Stimulated activated CD4-positive, alpha-beta T cell treated with anti-CD3 and anti-CD28 coated beads, TNF-alpha, amount 100 ng/mL, for 24 hours (primary cell): ENCODE measurements at regions not wholly inside any gene's neighbourhood (a gene's known extent, or its start where the extent isn't known, plus 50 kb on each side); places are given as distances from the start of the nearest gene placed in this dataset.
"Not testable (repeated sequence)": the region's sequence is repeated elsewhere in the genome, so short reads cannot be mapped to it uniquely, and the experiment has no call there.

Source experiments
- DNase-seq, 3 experiments: peaks; one replicate each; pipeline ENCODE4 v3.0.0-alpha.2; 2020; ENCODE audit warnings: low read depth in 3 of 3

DNA sequence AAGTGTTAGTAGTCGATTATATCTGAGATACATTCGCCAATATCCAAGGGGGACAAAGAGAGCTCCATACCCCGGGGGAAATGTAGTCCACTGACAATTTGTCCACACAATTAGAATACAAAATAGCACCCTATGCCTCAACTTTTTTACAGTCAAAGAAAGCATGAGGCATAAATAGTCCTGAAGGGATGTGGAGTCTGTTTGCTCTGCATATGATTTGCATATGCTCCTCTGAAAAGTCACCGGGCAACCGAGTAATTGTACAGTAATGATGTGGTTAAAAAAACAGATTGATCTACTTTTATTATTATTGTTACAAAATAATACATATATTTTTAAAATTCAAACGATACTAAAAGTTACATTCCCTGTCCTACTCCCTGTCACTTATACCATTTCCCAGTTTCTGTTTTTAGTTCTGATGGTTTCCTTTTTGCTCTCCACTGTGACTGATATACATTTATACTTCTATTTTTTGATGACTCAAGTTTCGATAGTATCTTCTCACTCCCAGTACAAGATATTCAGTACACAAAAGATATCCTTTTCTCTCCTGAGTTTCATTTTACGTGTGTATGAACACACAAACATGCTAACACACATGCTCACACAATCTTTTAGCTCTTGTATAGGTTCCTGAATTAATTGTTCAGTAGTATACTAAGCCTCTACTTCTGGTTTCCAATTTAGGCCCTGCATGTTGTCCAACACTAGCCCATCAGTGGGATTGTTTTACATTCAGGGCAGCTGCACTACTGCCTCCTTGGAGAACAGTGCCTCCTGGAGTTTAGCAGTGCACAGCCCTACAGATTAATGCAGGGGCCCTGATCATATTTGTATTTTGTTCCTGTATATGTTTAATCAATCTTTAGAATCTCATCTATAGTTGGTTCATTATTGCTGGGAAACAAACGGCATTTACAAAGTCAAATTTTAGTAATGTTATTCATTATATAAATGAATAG is 130.9 kb downstream of the TES start:
- no peak for DNase-seq

GRCh38 chr7:116342125-116342524 is 131.8 kb downstream of the TES start:
- DNase-seq: no peak

DNA sequence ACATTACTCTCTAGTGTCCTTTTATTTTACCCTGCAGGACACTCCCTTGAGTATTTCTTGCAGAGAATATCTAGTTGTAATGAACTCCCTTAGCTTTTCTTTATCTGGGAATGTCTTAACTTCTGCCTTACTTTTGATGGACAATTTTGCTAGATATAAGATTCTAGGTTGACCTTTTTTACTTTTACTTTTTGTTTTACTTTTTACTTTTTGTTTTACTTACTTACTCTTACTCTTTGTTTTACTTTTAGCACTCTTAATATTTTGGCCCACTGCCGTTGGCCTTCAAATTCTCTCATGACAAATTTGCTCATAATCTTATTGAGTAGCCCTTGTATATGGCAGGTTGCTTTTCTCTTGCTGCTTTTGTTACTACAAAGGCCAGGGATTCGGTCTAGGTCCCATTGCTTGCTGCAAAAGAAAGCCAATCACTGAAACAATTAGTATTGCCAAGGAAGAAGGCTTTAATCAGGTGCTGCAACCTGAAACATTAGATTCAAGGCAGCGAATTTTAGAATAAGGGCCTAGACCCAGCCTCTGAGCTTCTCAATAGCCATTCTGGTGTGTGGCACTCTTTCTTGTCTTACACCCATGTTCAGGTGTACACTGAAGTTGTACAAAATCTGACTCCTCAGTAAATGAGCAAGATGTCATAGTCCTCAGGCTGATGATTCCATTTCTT is 137.0 kb downstream of the TES start:
- no peak for DNase-seq

GRCh38 chr7:116348346-116348745 is 138.0 kb downstream of the TES start:
- DNase-seq: no peak

- no peak for DNase-seq
Observed at GRCh38 chr7:116351966-116352365, 141.6 kb downstream of the TES start.

DNA sequence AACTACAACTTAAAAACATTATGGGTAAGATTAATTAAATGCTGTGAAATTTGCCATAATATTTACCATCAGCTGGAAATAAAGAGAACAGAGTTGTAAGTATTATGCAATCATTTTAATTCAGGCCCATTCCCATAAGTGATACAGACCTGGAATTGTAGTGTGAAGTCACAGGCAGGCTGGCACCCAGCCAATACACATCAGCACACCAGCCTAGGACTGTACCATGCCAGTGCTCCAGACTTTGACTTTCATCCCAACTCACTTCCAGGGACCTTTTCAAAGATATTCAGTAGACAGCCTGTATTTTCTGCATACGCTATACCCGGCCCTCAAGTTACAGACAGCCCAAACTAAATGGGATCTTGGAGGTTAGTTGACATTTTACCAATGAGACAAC is 143.3 kb downstream of the TES start:
- DNase-seq: no peak

DNA sequence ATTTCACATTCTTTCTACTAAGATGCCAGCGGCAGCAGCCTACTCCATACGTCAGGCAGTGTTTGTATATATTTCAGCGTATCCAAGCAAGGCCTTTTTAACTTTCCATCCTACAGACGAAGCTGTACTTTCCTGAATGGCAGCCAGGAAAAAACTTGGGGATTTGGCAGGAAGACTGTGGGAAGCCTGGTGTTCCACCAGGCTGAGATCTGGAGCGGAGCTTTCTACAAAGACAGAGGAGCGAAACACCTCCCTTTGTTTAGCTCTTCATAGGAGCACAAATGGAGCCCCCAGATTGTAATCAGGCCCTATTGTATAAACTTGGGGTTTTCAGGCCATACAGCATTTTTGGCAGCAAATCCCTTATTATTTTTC is 143.8 kb downstream of the TES start:
- no peak for DNase-seq

- DNase-seq: no peak
Observed at GRCh38 chr7:116354546-116355423, 144.4 kb downstream of the TES start.

GRCh38 chr7:116355424-116355765 is 144.1 kb upstream of the CAV2 start:
- no peak for DNase-seq

GRCh38 chr7:116356333-116356965 is 143.1 kb upstream of the CAV2 start:
- DNase-seq: no peak

- DNase-seq: no peak
Observed at GRCh38 chr7:116356979-116357378, 142.6 kb upstream of the CAV2 start.

GRCh38 chr7:116357781-116358670 is 141.5 kb upstream of the CAV2 start:
- no peak for DNase-seq

GRCh38 chr7:116361767-116362166 is 137.8 kb upstream of the CAV2 start:
- DNase-seq: no peak

- DNase-seq: no peak
Observed at GRCh38 chr7:116363637-116364432, 135.7 kb upstream of the CAV2 start.

GRCh38 chr7:116364469-116364868 is 135.1 kb upstream of the CAV2 start:
- DNase-seq: no peak

GRCh38 chr7:116365797-116366196 is 133.7 kb upstream of the CAV2 start:
- DNase-seq: no peak

- no peak for DNase-seq
Observed at GRCh38 chr7:116367171-116367813, 132.2 kb upstream of the CAV2 start.

GRCh38 chr7:116368965-116369364 is 130.6 kb upstream of the CAV2 start:
- no peak for DNase-seq

DNA sequence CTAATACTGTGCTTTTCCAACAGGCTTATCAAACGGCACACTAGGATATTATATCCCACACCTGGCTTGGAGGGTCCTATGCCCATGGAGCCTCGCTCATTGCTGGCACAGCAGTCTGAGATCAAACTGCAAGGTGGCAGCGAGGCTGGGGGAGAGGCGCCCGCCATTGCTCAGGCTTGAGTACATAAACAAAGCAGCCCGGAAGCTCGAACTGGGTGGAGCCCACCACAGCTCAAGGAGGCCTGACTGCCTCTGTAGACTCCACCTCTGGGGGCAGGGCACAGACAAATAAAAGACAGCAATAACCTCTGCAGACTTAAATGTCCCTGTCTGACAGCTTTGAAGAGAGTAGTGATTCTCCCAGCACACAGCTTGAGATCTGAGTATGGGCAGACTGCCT is 128.0 kb upstream of the CAV2 start:
- DNase-seq: not testable (repeated sequence)
